HCT116 (cell line): ENCODE measurements at regions not wholly inside any gene's neighbourhood (a gene's known extent, or its start where the extent isn't known, plus 50 kb on each side); places are given as distances from the start of the nearest gene placed in this dataset.

Experiments used
- ATAC-seq: fragments of 200-7000 bp; cut with Tn5 transposase; 2 replicates; pipeline ENCODE4 v1.9.1; 2020; ENCODE audit warnings: mild to moderate bottlenecking, moderate library complexity
- BruUV-seq: library from RNA; stranded (reverse); fragments of 400-500 nt; replicated peaks from 2 replicates; lab custom pipeline; 2021; lab: Mats Ljungman, UMichigan
- CTCF ChIA-PET: fragments of 300-600 bp; sonication (Branson Sonifier 250); formaldehyde crosslinking; loops from one replicate; lab custom pipeline; 2021; ENCODE audit warnings: antibody characterized with exemption; lab: Charles Lee
- POLR2A ChIA-PET: fragments of 300-600, 350-600 bp; sonication (Branson Sonifier 250); formaldehyde crosslinking; loops from one replicate; lab custom pipeline; 2021; ENCODE audit warnings: antibody characterized with exemption; lab: Charles Lee
- RAD21 ChIA-PET, 2 experiments: fragments of 300-600 bp; sonication (Branson Sonifier 250); formaldehyde crosslinking; loops; one replicate each; lab custom pipeline; 2023; ENCODE audit warnings: low total read pairs in 2 of 2; ENCODE audit not compliant: uncharacterized antibody in 2 of 2, unreplicated experiment in 2 of 2, low non-redundant PET in 1 of 2; lab: Charles Lee
- DNase-seq: peaks from one replicate; pipeline ENCODE4 v3.0.0-alpha.2; 2010; ENCODE audit warnings: low read depth, low spot score
- H2AFZ ChIP-seq: fragments of 200-600 bp; shearing (Covaris generic), sonication (generic); 2 replicates; pipeline ENCODE4 v1.6.1; 2017; ENCODE audit warnings: low read depth, mixed run types, mixed read lengths, antibody characterized with exemption, low read length; ENCODE audit not compliant: poor library complexity, severe bottlenecking
- H3K27ac ChIP-seq: 2 replicates; pipeline ENCODE4 v1.5.1; 2012; ENCODE audit warnings: low read depth, low read length
- H3K27me3 ChIP-seq: fragments of 200-600 bp; sonication (generic); 2 replicates; pipeline ENCODE4 v1.6.1; 2016; ENCODE audit warnings: mixed run types, low read length, mixed read lengths; ENCODE audit not compliant: insufficient read depth
- H3K36me3 ChIP-seq, 2 experiments: fragments of 200-500 bp in 1 of 2; fragments of 200-600 bp in 1 of 2; sonication (Bioruptor generic) in 1 of 2; sonication (generic) in 1 of 2; 2 replicates each; pipeline versions ENCODE4 v1.5.1 to v1.6.1; 2014 to 2016; ENCODE audit warnings: low read length in 2 of 2, inconsistent platforms in 1 of 2, mixed read lengths in 1 of 2, mixed run types in 1 of 2; ENCODE audit not compliant: insufficient read depth in 2 of 2, control insufficient read depth in 1 of 2
- H3K4me1 ChIP-seq, 2 experiments: fragments of 200-600 bp in 1 of 2; sonication (generic) in 1 of 2; 2 replicates each; pipeline versions ENCODE4 v1.5.1 to v1.6.1; 2012 to 2017; ENCODE audit warnings: low read length in 2 of 2, inconsistent platforms in 1 of 2, mild to moderate bottlenecking in 1 of 2, mixed read lengths in 1 of 2, mixed run types in 1 of 2, moderate library complexity in 1 of 2; ENCODE audit not compliant: insufficient read depth in 2 of 2, control insufficient read depth in 1 of 2
- H3K4me2 ChIP-seq: fragments of 200-600 bp; sonication (generic); 2 replicates; pipeline ENCODE4 v1.6.1; 2017; ENCODE audit warnings: mixed run types, low read length, mixed read lengths
- H3K4me3 ChIP-seq, 2 experiments: fragments of 200-600 bp in 1 of 2; sonication (generic) in 1 of 2; replicated peaks in 1 of 2; 2 replicates each; pipeline ENCODE4 v1.5.1; 2011 to 2016; ENCODE audit warnings: low read length in 2 of 2, control low read depth in 1 of 2, low read depth in 1 of 2, mild to moderate bottlenecking in 1 of 2, mixed read lengths in 1 of 2, mixed run types in 1 of 2
- H3K79me2 ChIP-seq: fragments of 200-600 bp; sonication (generic); 2 replicates; pipeline ENCODE4 v1.6.1; 2017; ENCODE audit warnings: mild to moderate bottlenecking, mixed run types, low read length, moderate library complexity, mixed read lengths; ENCODE audit not compliant: insufficient read depth
- H3K9ac ChIP-seq: fragments of 200-600 bp; sonication (generic); 2 replicates; pipeline ENCODE4 v1.6.1; 2016; ENCODE audit warnings: low read length, mixed read lengths
- H3K9me2 ChIP-seq: fragments of 200-600 bp; sonication (generic), shearing (Covaris generic); 2 replicates; pipeline ENCODE4 v1.6.1; 2017; ENCODE audit warnings: mixed run types, mild to moderate bottlenecking, moderate library complexity; ENCODE audit not compliant: insufficient read depth
- H3K9me3 ChIP-seq, 2 experiments: fragments of 200-500 bp in 1 of 2; fragments of 200-600 bp in 1 of 2; sonication (Bioruptor generic) in 1 of 2; sonication (generic) in 1 of 2; 2 replicates each; pipeline ENCODE4 v1.6.1; 2014 to 2017; ENCODE audit warnings: low read length in 2 of 2, mixed read lengths in 2 of 2, inconsistent platforms in 1 of 2, low read depth in 1 of 2, mild to moderate bottlenecking in 1 of 2, mixed run types in 1 of 2, moderate library complexity in 1 of 2; ENCODE audit not compliant: control insufficient read depth in 1 of 2, insufficient read depth in 1 of 2
- H4K20me1 ChIP-seq: fragments of 200-600 bp; sonication (generic), shearing (Covaris generic); 2 replicates; pipeline ENCODE4 v1.6.1; 2017; ENCODE audit warnings: mixed run types, mild to moderate bottlenecking, moderate library complexity; ENCODE audit not compliant: insufficient read depth
- ATF3 ChIP-seq: IDR thresholded peaks from 2 replicates; pipeline ENCODE4 v1.6.1; 2012
- CBX3 ChIP-seq: IDR thresholded peaks from 2 replicates; pipeline ENCODE4 v1.6.1; 2012; ENCODE audit warnings: low read depth
- CTCF ChIP-seq, 3 experiments: fragments of 200-600 bp in 1 of 3; sonication (generic) in 1 of 3; IDR thresholded peaks in 2 of 3; conservative IDR thresholded peaks in 1 of 3; 2 replicates each; pipeline ENCODE4 v1.5.1; 2012 to 2017; ENCODE audit warnings: low read depth in 2 of 3, low read length in 2 of 3, antibody characterized with exemption in 1 of 3, borderline replicate concordance in 1 of 3, control low read depth in 1 of 3, mild to moderate bottlenecking in 1 of 3, mixed read lengths in 1 of 3, mixed run types in 1 of 3, moderate library complexity in 1 of 3; ENCODE audit not compliant: insufficient read depth in 1 of 3
- ELF1 ChIP-seq: IDR thresholded peaks from 2 replicates; pipeline ENCODE4 v1.6.1; 2012; ENCODE audit warnings: low read depth, borderline replicate concordance
- EZH2 ChIP-seq: fragments of 200-600 bp; sonication (generic); IDR thresholded peaks from 2 replicates; pipeline ENCODE4 v1.6.1; 2017; ENCODE audit warnings: antibody characterized with exemption, mixed run types
- JUND ChIP-seq: IDR thresholded peaks from 2 replicates; pipeline ENCODE4 v1.6.1; 2012
- MAX ChIP-seq: IDR thresholded peaks from 2 replicates; pipeline ENCODE4 v1.6.1; 2012
- RAD21 ChIP-seq: IDR thresholded peaks from 2 replicates; pipeline ENCODE4 v1.6.1; 2012; ENCODE audit warnings: low read depth, mild to moderate bottlenecking
- REST ChIP-seq: IDR thresholded peaks from 2 replicates; pipeline ENCODE4 v1.6.1; 2012; ENCODE audit warnings: low read depth
- SP1 ChIP-seq: IDR thresholded peaks from 2 replicates; pipeline ENCODE4 v1.6.1; 2012; ENCODE audit warnings: low read depth
- YY1 ChIP-seq: IDR thresholded peaks from 2 replicates; pipeline ENCODE4 v1.6.1; 2011; ENCODE audit warnings: low read length, low read depth, moderate library complexity, mild to moderate bottlenecking; ENCODE audit not compliant: insufficient replicate concordance; ENCODE audit errors: extremely low read depth
- ZBTB33 ChIP-seq: IDR thresholded peaks from 2 replicates; pipeline ENCODE4 v1.6.1; 2011; ENCODE audit warnings: mild to moderate bottlenecking, low read length, moderate library complexity; ENCODE audit not compliant: insufficient replicate concordance; ENCODE audit errors: extremely low read depth
- ZFX ChIP-seq: fragments of 450-650 bp; IDR thresholded peaks from 2 replicates; pipeline ENCODE4 v1.6.1; 2017
- ZNF274 ChIP-seq: fragments of 200-500 bp; sonication (Bioruptor generic); IDR thresholded peaks from 2 replicates; pipeline ENCODE4 v1.6.1; 2014; ENCODE audit warnings: mild to moderate bottlenecking, low read depth, low read length, inconsistent platforms
- intact Hi-C: fragments of 100-400 bp; cut with micrococcal nuclease; formaldehyde crosslinking; loops from 2 replicates; pipeline ENCODE4 v1.10.0; 2022

- no peak overlapping the region for H2AFZ ChIP-seq
- H3K9me3 ChIP-seq, result no peaks in the 10 kb centered on the region
- H3K4me1 ChIP-seq, result 0 out of 4 replicates have a peak, but pooled peaks cover 0 to 3% of the 10 kb centered on the region in 2 experiments
- no peak overlapping the region for H3K4me3 ChIP-seq
- H3K27ac ChIP-seq, result no peak overlapping the region
- ChIA-PET CTCF (no interaction called here), POLR2A (no interaction called here), RAD21 (no interaction called here)
- no peak for ATAC-seq
- no peak overlapping the region for H3K4me2 ChIP-seq
- BruUV-seq, result no TSS peak
- no peak for DNase-seq
- no peaks in the 10 kb centered on the region for H4K20me1 ChIP-seq
- intact Hi-C loops, result no loop called here
- no peaks in the 10 kb centered on the region for H3K36me3 ChIP-seq
- no peak overlapping the region for H3K9ac ChIP-seq
- H3K9me2 ChIP-seq, result no peaks in the 10 kb centered on the region
- TF ChIP-seq JUND (no peak), SP1 (no peak), CBX3 (no peak), ATF3 (no peak), REST (no peak), ZFX (no peak), EZH2 (no peak), MAX (no peak), YY1 (no peak), ELF1 (no peak), ZBTB33 (no peak), ZNF274 (no peak), RAD21 (no peak), CTCF (IDR thresholded peaks at IDR 0.05 in 2 of 3, conservative IDR thresholded peaks at IDR 0.05 in 1 of 3; ENCODE audit: borderline replicate concordance in 1 of 3, insufficient read depth in 1 of 3, low read depth in 2 of 3, low read length in 2 of 3) (no peak)
- no peaks in the 10 kb centered on the region for H3K27me3 ChIP-seq
- H3K79me2 ChIP-seq, result no peaks in the 10 kb centered on the region
These were observed 173.4 kb downstream of the SERPINI1 start for GRCh38 chr3:167908746-167909503.
